Tibial nerve (tissue), 4 donors: ENCODE measurements at regions not wholly inside any gene's neighbourhood (a gene's known extent, or its start where the extent isn't known, plus 50 kb on each side); places are given as distances from the start of the nearest gene placed in this dataset.

Source experiments
- CTCF ChIP-seq, 5 experiments: fragments of 200-600 bp in 3 of 5; fragments of 450-650 bp in 2 of 5; sonication (generic) in 3 of 5; IDR thresholded peaks; one replicate each; pipeline ENCODE4 v1.5.1; 2016 to 2019; ENCODE audit warnings: antibody characterized with exemption in 5 of 5, mild to moderate bottlenecking in 3 of 5, moderate library complexity in 2 of 5
- EP300 ChIP-seq, 2 donors: sonication (generic); formaldehyde crosslinking; IDR thresholded peaks; one replicate each; pipeline ENCODE4 v1.6.1; 2017; ENCODE audit warnings: antibody characterized with exemption in 2 of 2, mild to moderate bottlenecking in 1 of 2
- POLR2A ChIP-seq, 2 donors: fragments of 450-650 bp; IDR thresholded peaks; one replicate each; pipeline ENCODE4 v1.6.1; 2017; ENCODE audit warnings: antibody characterized with exemption in 2 of 2, mild to moderate bottlenecking in 2 of 2, moderate library complexity in 2 of 2

- TF ChIP-seq CTCF (IDR thresholded peaks at IDR 0.05) (no peak), POLR2A (IDR thresholded peaks at IDR 0.05) (no peak), EP300 (IDR thresholded peaks at IDR 0.05) (no peak)
Measured at GRCh38 chr13:40494946-40495620, 171.4 kb downstream of the FOXO1 start.
